ENCODE measurements at regions not wholly inside any gene's neighbourhood (a gene's known extent, or its start where the extent isn't known, plus 50 kb on each side); places are given as distances from the start of the nearest gene placed in this dataset.
A peak's percentile ranks its signal among the peaks of the same experiment; 100 is the strongest.

DNA sequence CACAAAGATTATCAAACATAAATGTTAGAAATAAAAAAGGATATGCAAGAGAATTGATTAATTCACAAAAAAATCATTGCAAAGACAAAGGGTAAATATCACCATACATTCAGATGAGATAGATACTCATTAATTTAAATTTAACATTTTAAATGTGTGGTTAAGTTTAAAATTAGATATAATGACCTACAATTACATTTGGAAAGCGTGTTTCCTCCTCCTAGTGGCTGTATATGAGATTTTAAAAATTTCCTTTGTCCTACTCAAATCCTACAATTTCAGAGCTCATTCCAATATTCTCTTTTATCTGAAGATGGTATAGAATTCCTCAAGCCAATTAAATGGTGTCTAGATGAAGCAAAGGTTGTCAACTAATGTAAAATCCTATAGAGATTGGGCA is 169.2 kb upstream of the CDH8 start:
- H3K4me1 Mint-ChIP-seq, result no peaks in the 10 kb centered on the region
- ATAC-seq, result no peak
- no peak overlapping the region for H3K27ac Mint-ChIP-seq
- POLR2A ChIA-PET, result no interaction called here
- no peaks in the 10 kb centered on the region for H3K27me3 Mint-ChIP-seq
- no peaks in the 10 kb centered on the region for H3K36me3 Mint-ChIP-seq
- no peak overlapping the region for H3K4me3 Mint-ChIP-seq
- peaks cover 3 to 27% (median 13%) of the 10 kb centered on the region in 9 donors for H3K9me3 Mint-ChIP-seq
- no peak for DNase-seq

DNA sequence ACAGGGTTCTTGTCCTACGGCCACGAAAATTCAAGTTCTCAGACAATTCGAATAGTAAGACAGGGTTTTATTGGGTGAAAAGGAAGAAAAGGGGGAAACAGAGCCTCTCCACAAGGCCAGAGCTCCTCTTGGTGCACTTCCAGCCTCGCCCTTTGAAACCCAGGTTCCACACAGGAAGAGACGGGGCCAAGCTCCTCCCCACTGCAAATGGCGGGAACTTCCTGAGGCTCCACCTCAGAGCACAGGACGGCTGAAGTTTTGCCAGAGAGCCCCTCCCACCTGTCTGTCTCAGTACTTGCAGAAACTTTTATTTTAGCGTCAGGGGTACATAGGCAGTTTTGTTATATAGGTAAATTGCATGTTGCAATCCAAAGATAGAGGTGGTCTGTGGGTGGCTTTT is 165.7 kb upstream of the CDH8 start:
- ATAC-seq (no peak), DNase-seq (no peak)
- no peaks in the 10 kb centered on the region for H3K27me3 Mint-ChIP-seq
- H3K36me3 Mint-ChIP-seq, result no peaks in the 10 kb centered on the region
- H3K4me1 Mint-ChIP-seq, result no peaks in the 10 kb centered on the region
- POLR2A ChIA-PET, result no interaction called here
- H3K4me3 Mint-ChIP-seq, result no peak overlapping the region
- H3K27ac Mint-ChIP-seq, result no peak overlapping the region
- peaks cover 0 to 28% (median 4%) of the 10 kb centered on the region in 9 donors for H3K9me3 Mint-ChIP-seq

DNA sequence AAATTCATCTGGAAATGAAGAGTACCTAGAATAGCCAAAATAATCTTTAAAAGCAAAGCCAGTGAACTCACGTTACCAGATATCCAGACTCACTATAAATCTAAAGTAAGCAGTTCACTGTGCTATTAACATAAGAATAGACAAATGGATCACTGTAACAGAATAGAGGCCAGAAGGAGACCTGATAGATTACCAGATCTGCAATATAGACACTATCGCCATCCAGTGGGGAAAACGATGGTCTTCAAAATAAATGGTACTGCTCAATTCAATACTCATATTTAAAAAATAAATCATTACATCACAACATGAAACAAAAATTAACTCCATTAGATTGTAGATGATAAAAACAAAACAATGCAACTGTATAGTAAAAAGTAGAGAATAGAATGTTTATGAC is 158.6 kb upstream of the CDH8 start:
- H3K4me3 Mint-ChIP-seq, result no peak overlapping the region
- peaks cover 0 to 1% (median 0%) of the 10 kb centered on the region in 5 donors for H3K27me3 Mint-ChIP-seq
- H3K27ac Mint-ChIP-seq, result no peak overlapping the region
- H3K9me3 Mint-ChIP-seq, result peaks cover 0 to 23% (median 6%) of the 10 kb centered on the region in 9 donors
- no peaks in the 10 kb centered on the region for H3K4me1 Mint-ChIP-seq
- POLR2A ChIA-PET, result no interaction called here
- DNase-seq (no peak), ATAC-seq (no peak)
- no peaks in the 10 kb centered on the region for H3K36me3 Mint-ChIP-seq

DNA sequence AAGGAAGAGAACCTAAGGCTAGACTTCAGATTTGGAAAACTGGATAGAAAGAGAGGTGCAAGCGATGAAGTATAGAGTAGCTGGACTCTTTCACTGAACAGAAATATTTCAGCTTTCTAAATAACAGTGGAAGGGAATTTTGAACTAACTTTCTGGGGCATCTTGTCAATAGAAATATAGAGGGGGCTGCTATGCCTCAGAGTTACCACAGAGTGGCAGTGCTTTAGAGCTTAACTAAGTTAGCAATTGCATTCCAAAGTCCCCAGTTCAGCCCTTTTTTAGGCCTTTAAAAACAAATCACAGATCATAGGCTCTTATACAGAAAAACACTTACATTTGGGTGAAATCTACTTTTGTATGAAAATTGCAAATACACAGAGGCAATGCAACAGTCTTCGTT is 154.2 kb upstream of the CDH8 start:
- Mint-ChIP-seq H3K27ac (no peak overlapping the region), H3K36me3 (peaks cover 0 to 6% (median 0%) of the 10 kb centered on the region in 3 donors), H3K4me3 (no peak overlapping the region), H3K9me3 (peaks cover 0 to 37% (median 11%) of the 10 kb centered on the region in 9 donors), H3K27me3 (peaks cover 0 to 1% (median 0%) of the 10 kb centered on the region in 5 donors), H3K4me1 (no peaks in the 10 kb centered on the region)
- ATAC-seq (no peak), DNase-seq (no peak)
- POLR2A ChIA-PET, result no interaction called here

DNA sequence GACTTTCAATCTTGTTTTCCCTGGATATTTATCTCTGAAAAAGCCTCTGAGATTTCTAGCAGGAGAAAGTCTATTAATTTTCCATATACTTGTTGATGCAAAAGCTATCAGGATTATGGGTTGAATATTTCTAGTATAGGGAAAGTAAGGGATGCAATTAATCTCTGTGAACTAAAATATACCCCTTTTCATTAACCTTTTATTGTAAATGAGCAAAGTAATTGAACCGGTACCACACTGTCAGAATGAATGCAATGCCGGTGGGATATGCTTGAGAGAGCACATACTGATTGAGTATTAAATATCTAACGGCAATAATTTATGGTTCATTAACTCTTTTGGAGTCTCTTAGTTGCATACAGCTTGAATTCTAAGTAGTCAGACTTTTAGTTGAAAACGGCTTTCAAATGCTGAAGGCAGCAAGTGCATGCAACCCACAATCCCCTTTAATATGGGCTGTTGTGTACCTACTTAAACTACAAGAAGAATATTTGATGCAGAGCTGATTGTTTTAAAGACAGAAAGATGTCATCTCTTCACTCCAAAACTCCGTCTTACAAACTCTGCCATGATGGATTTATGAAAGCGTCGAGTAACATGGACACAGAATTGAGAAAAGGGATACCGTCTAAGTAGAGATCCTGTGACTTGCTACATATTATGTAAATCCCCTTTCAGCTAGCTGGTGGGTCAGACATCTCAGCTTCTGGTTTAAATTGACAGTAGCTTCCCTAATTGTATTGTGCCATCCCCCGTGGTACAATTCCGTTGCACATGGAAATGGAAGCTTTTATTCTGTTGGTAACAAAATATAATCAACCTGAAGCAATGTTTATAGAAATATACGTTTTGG is 141.3 kb upstream of the CDH8 start:
- ATAC-seq, result no peak
- Mint-ChIP-seq H3K4me3 (no peak overlapping the region), H3K4me1 (no peaks in the 10 kb centered on the region), H3K36me3 (no peaks in the 10 kb centered on the region), H3K27me3 (no peaks in the 10 kb centered on the region), H3K9me3 (peaks cover 4 to 41% (median 16%) of the 10 kb centered on the region in 9 donors), H3K27ac (no peak overlapping the region)
- no peak for DNase-seq
- POLR2A ChIA-PET, result no interaction called here

DNA sequence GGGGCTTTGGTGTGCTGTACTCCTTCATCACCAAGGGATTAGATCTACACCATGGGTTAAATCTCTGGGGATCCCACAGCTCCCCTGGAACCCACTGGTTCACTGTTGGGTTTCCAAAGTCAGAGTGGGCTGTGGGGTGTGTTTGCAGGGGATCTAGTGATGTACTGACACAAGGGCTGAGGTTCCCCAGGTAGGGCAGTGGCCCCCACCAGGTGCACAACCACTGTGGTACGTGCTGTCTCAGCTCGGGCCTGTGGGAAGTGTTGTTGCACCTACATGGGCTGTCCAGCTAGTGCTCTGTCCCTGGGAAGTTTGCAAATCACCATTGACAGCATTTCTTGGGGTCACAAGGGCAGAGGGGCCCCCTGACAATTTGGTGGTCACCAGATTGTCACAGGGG is 134.4 kb upstream of the CDH8 start:
- POLR2A ChIA-PET, result no interaction called here
- peaks cover 0 to 9% (median 0%) of the 10 kb centered on the region in 3 donors for H3K36me3 Mint-ChIP-seq
- no peaks in the 10 kb centered on the region for H3K27me3 Mint-ChIP-seq
- peaks cover 5 to 57% (median 34%) of the 10 kb centered on the region in 9 donors for H3K9me3 Mint-ChIP-seq
- H3K4me3 Mint-ChIP-seq, result no peak overlapping the region
- H3K27ac Mint-ChIP-seq, result no peak overlapping the region
- H3K4me1 Mint-ChIP-seq, result no peaks in the 10 kb centered on the region
- ATAC-seq (no peak), DNase-seq (peak in 1 of 10 donors; percentile 59)

DNA sequence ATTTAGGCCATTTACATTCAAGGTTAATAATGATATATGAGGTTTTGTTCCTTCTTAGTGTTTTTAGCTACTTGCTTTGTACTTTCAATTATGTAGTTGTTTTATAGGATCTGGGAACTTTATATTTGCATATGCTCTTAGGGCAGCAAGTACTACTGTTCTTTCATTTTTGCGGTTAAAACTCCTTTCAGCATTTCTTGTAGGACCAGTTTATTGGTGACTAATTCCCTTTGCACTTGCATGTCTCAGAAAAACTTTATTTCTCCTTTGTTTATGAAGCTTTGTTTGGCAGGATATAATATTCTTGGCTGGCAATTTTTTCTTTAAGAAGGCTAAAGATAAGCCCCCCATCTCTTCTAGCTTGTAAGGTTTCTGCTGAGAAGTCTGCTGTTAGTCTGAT is 131.3 kb upstream of the CDH8 start:
- no peak for DNase-seq
- Mint-ChIP-seq H3K9me3 (peaks cover 5 to 51% (median 26%) of the 10 kb centered on the region in 9 donors), H3K4me1 (no peaks in the 10 kb centered on the region), H3K4me3 (no peak overlapping the region), H3K27ac (no peak overlapping the region), H3K36me3 (peaks cover 0 to 9% (median 0%) of the 10 kb centered on the region in 3 donors), H3K27me3 (no peaks in the 10 kb centered on the region)
- ATAC-seq, result no peak
- POLR2A ChIA-PET, result no interaction called here

DNA sequence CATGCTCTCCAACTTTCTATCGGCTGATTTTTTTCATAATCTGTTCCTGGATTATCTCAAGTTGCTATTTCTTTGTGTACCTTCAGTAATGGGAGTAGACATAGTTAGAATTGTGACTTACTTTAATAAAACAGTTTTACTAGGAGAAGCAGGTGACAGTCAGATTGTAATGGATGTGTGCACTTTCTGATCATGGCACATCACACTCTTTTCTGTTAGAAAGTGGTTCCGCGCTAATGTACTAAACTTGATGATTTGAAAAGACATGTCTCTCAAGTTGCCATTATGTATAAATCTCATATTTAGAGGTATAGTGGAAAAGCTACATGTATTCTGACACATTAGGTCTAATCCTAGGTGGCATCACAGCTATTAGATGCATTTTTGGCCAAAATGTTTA is 121.3 kb upstream of the CDH8 start:
- POLR2A ChIA-PET, result no interaction called here
- ATAC-seq (no peak), DNase-seq (no peak)
- H3K36me3 Mint-ChIP-seq, result no peaks in the 10 kb centered on the region
- H3K4me1 Mint-ChIP-seq, result no peaks in the 10 kb centered on the region
- H3K9me3 Mint-ChIP-seq, result peaks cover 0 to 15% (median 6%) of the 10 kb centered on the region in 9 donors
- H3K27me3 Mint-ChIP-seq, result no peaks in the 10 kb centered on the region
- no peak overlapping the region for H3K4me3 Mint-ChIP-seq
- no peak overlapping the region for H3K27ac Mint-ChIP-seq

DNA sequence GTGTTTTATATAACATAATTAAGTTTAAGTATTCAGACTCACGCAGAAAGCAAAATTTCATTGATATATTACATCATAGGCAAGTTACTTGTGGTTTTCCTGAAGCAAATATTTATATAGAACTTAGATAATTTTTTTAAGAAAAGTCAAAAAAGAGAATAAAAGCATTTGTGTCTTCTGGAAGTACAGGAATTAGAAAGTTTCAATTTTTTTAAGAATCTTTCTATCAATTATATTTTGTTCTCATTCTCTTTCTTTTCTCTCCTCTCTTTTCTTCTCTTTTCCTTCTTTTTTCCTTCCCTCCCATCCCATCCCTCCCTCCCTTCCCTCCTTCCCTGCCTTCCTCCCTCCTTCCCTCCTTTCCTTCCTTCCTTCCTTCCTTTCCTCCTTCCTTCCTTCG is 120.7 kb upstream of the CDH8 start:
- POLR2A ChIA-PET, result no interaction called here
- no peak for DNase-seq
- Mint-ChIP-seq H3K27ac (no peak overlapping the region), H3K4me1 (no peaks in the 10 kb centered on the region), H3K4me3 (no peak overlapping the region), H3K9me3 (peaks cover 0 to 19% (median 5%) of the 10 kb centered on the region in 9 donors), H3K27me3 (no peaks in the 10 kb centered on the region), H3K36me3 (no peaks in the 10 kb centered on the region)
- no peak for ATAC-seq

DNA sequence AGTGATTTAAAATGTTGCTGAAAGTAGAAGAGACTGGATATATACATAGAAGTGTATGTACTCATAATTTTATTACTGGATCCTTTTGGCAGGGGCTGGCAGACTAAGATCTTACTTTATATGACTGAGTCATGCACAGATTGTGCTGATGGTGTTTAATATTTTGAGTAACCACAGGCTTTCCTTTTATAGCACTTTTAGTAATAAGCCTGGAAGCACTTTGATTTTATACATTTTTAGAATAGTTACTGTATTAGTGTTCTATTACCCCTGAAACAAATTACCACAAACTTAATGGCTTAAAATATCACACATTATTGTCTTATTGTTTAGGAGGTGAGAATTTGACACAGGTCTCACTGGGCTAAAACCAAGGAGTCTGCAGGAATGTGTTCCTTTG is 113.4 kb upstream of the CDH8 start:
- H3K27me3 Mint-ChIP-seq, result no peaks in the 10 kb centered on the region
- no peaks in the 10 kb centered on the region for H3K36me3 Mint-ChIP-seq
- H3K9me3 Mint-ChIP-seq, result peaks cover 4 to 28% (median 12%) of the 10 kb centered on the region in 9 donors
- DNase-seq (no peak), ATAC-seq (no peak)
- no peak overlapping the region for H3K4me3 Mint-ChIP-seq
- POLR2A ChIA-PET, result no interaction called here
- H3K27ac Mint-ChIP-seq, result no peak overlapping the region
- no peaks in the 10 kb centered on the region for H3K4me1 Mint-ChIP-seq

DNA sequence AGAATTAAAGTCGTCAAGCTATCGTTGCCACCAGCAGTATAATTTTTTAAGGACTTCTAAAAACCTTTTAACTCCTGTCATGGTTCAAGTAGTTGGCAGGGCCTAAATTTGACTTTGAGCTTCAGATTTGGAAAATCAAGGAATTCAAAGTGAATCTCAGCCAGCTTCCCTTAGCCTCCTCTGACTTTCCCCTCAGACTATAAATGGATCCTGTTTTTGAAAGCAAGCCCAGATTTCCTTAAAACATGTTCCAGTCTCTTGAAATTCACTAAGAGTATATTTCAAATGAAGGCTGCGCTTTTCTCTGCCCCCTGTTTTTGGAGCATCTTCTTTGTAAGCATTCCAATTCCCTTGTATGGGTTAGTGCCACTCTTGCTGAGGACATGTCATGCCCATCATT is 101.8 kb upstream of the CDH8 start:
- H3K4me3 Mint-ChIP-seq, result no peak overlapping the region
- no peak overlapping the region for H3K27ac Mint-ChIP-seq
- ATAC-seq (no peak), DNase-seq (no peak)
- peaks cover 0 to 3% (median 0%) of the 10 kb centered on the region in 3 donors for H3K36me3 Mint-ChIP-seq
- H3K27me3 Mint-ChIP-seq, result no peaks in the 10 kb centered on the region
- POLR2A ChIA-PET, result no interaction called here
- peaks cover 9 to 35% (median 17%) of the 10 kb centered on the region in 9 donors for H3K9me3 Mint-ChIP-seq
- H3K4me1 Mint-ChIP-seq, result no peaks in the 10 kb centered on the region

DNA sequence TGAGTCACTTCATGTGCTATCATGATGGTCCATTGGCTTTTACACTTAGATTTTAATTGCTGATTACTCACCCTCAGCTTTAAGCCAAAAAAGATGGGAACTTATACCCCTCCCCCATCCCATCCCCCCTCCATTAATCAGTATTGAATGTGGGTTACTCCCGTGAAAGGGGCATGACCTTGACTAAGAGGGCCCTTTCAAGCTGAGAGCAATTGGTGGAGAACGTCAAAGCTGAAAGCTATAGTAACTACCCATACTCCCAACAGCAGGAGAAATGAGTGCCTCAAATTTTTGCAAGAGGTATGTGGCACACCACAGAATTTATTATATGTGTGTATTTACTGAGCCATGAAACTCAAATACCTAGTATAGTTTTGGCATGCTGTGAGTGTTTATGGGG is 99.7 kb upstream of the CDH8 start:
- Mint-ChIP-seq H3K4me3 (no peak overlapping the region), H3K9me3 (peaks cover 7 to 36% (median 22%) of the 10 kb centered on the region in 9 donors), H3K27ac (no peak overlapping the region), H3K4me1 (no peaks in the 10 kb centered on the region), H3K27me3 (no peaks in the 10 kb centered on the region), H3K36me3 (peaks cover 0 to 9% (median 0%) of the 10 kb centered on the region in 3 donors)
- ATAC-seq (no peak), DNase-seq (no peak)
- POLR2A ChIA-PET, result no interaction called here

DNA sequence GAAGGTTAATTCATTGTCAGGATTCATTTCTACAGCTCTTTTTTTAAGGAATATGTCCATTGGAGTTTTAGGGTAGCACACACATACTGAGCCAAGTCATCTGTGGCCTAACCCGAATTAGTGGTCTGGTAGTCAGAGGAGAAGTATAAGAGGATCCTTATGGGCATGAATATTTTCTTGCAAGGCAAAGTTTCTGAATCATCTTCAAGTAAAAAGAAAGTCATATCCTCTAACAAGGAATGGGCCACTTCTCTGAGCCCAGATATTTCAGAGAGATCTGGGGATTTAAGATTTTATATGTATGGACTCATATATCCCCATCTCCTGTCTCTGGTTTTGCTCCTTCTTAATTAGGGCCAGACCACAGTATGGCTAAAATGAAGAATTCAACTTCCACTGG is 99.2 kb upstream of the CDH8 start:
- DNase-seq (no peak), ATAC-seq (no peak)
- Mint-ChIP-seq H3K4me3 (no peak overlapping the region), H3K4me1 (no peaks in the 10 kb centered on the region), H3K27me3 (no peaks in the 10 kb centered on the region), H3K36me3 (peaks cover 0 to 9% (median 0%) of the 10 kb centered on the region in 3 donors), H3K9me3 (peaks cover 10 to 37% (median 22%) of the 10 kb centered on the region in 9 donors), H3K27ac (no peak overlapping the region)
- POLR2A ChIA-PET, result no interaction called here

DNA sequence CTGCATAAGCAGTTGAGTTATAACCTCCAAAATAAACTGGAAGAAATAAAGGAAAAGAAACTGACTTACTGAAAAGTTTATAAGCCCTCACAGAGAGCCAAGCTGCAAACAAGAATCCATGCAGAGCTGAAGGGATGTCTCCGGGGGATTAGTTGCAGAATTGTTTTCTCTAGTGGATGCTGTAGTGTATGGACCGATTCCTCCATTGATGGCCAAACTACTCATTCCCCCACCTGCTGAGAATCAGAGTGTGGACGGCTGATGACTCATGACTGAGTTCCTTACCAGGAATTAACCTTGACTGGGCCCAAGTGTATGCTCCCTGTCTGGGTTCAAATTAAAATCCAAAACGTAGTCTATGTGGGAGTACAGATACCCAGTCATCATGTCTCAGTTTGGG is 93.9 kb upstream of the CDH8 start:
- H3K36me3 Mint-ChIP-seq, result peaks cover 0 to 9% (median 0%) of the 10 kb centered on the region in 3 donors
- ATAC-seq, result no peak
- DNase-seq, result no peak
- H3K27me3 Mint-ChIP-seq, result no peaks in the 10 kb centered on the region
- no peak overlapping the region for H3K27ac Mint-ChIP-seq
- no peaks in the 10 kb centered on the region for H3K4me1 Mint-ChIP-seq
- POLR2A ChIA-PET, result no interaction called here
- no peak overlapping the region for H3K4me3 Mint-ChIP-seq
- H3K9me3 Mint-ChIP-seq, result peaks cover 9 to 26% (median 16%) of the 10 kb centered on the region in 9 donors
